ENCODE measurements at regions not wholly inside any gene's neighbourhood (a gene's known extent, or its start where the extent isn't known, plus 50 kb on each side); places are given as distances from the start of the nearest gene placed in this dataset.

- H3K27me3 ChIP-seq = no peaks in the 10 kb centered on the region
- no peaks in the 10 kb centered on the region for H3K36me3 ChIP-seq
- WGBS, 2 donors = 52 to 61% methylated on average over 4 of the region's 4 CpGs
- no peak for TF ChIP-seq CTCF (IDR thresholded peaks at IDR 0.05)
- no peak for TF ChIP-seq EP300 (IDR thresholded peaks at IDR 0.05)
- no peak for TF ChIP-seq POLR2AphosphoS5 (IDR thresholded peaks at IDR 0.05)
- TF ChIP-seq POLR2A (IDR thresholded peaks at IDR 0.05) = no peak
- no peak overlapping the region for H3K4me3 ChIP-seq
- no peak overlapping the region for H3K27ac ChIP-seq
- DNase-seq (no peak), ATAC-seq (ENCODE audit: low FRiP score in 2 of 2) (no peak)
- peaks cover 0 to 8% (median 0%) of the 10 kb centered on the region in 4 donors for H3K4me1 ChIP-seq
- no peaks in the 10 kb centered on the region for H3K9me3 ChIP-seq
These were observed 354.2 kb upstream of the IL12A start for GRCh38 chr3:159634483-159634882.

- ATAC-seq (ENCODE audit: low FRiP score in 2 of 2) = no peak
- H3K27ac ChIP-seq = no peak overlapping the region
- H3K36me3 ChIP-seq = no peaks in the 10 kb centered on the region
- H3K4me3 ChIP-seq = no peak overlapping the region
- H3K27me3 ChIP-seq = no peaks in the 10 kb centered on the region
- H3K9me3 ChIP-seq = no peaks in the 10 kb centered on the region
- H3K4me1 ChIP-seq = peaks cover 0 to 8% (median 0%) of the 10 kb centered on the region in 4 donors
- 64 to 92% methylated on average over 3 of the region's 3 CpGs for WGBS, 2 donors
- TF ChIP-seq POLR2A (IDR thresholded peaks at IDR 0.05) (no peak), CTCF (IDR thresholded peaks at IDR 0.05) (no peak), POLR2AphosphoS5 (IDR thresholded peaks at IDR 0.05) (no peak), EP300 (IDR thresholded peaks at IDR 0.05) (no peak)
- no peak for DNase-seq
These were observed 353.5 kb upstream of the IL12A start for GRCh38 chr3:159635047-159635641.

- no peak overlapping the region for H3K4me3 ChIP-seq
- H3K4me1 ChIP-seq = no peaks in the 10 kb centered on the region
- no peaks in the 10 kb centered on the region for H3K27me3 ChIP-seq
- WGBS, 2 donors = 75 to 88% methylated on average over 2 of the region's 2 CpGs
- no peak overlapping the region for H3K27ac ChIP-seq
- no peaks in the 10 kb centered on the region for H3K36me3 ChIP-seq
- no peak for ATAC-seq (ENCODE audit: low FRiP score in 2 of 2)
- H3K9me3 ChIP-seq = no peaks in the 10 kb centered on the region
- no peak for DNase-seq
- TF ChIP-seq CTCF (IDR thresholded peaks at IDR 0.05) (no peak), POLR2A (IDR thresholded peaks at IDR 0.05) (no peak), EP300 (IDR thresholded peaks at IDR 0.05) (no peak), POLR2AphosphoS5 (IDR thresholded peaks at IDR 0.05) (no peak)
These were observed 350.6 kb upstream of the IL12A start for GRCh38 chr3:159637883-159638542.

- Histone ChIP-seq H3K4me1 (no peaks in the 10 kb centered on the region), H3K9me3 (no peaks in the 10 kb centered on the region), H3K36me3 (no peaks in the 10 kb centered on the region), H3K27me3 (no peaks in the 10 kb centered on the region), H3K27ac (no peak overlapping the region), H3K4me3 (no peak overlapping the region)
- DNase-seq = no peak
- WGBS, 2 donors = 80 to 81% methylated on average over 4 of the region's 4 CpGs
- ATAC-seq (ENCODE audit: low FRiP score in 2 of 2) = no peak
- no peak for TF ChIP-seq EP300 (IDR thresholded peaks at IDR 0.05)
- TF ChIP-seq POLR2AphosphoS5 (IDR thresholded peaks at IDR 0.05) = no peak
- TF ChIP-seq CTCF (IDR thresholded peaks at IDR 0.05) = no peak
- TF ChIP-seq POLR2A (IDR thresholded peaks at IDR 0.05) = no peak
These were observed 348.4 kb upstream of the IL12A start for GRCh38 chr3:159640225-159640624.

GRCh38 chr3:159643406-159643805 lies 345.2 kb upstream of the IL12A start:
- Histone ChIP-seq H3K9me3 (no peaks in the 10 kb centered on the region), H3K4me1 (no peaks in the 10 kb centered on the region), H3K36me3 (no peaks in the 10 kb centered on the region), H3K4me3 (no peak overlapping the region), H3K27me3 (no peaks in the 10 kb centered on the region), H3K27ac (no peak overlapping the region)
- ATAC-seq (ENCODE audit: low FRiP score in 2 of 2) (no peak), DNase-seq (no peak)
- no peak for TF ChIP-seq POLR2AphosphoS5 (IDR thresholded peaks at IDR 0.05)
- no peak for TF ChIP-seq POLR2A (IDR thresholded peaks at IDR 0.05)
- TF ChIP-seq CTCF (IDR thresholded peaks at IDR 0.05) = no peak
- TF ChIP-seq EP300 (IDR thresholded peaks at IDR 0.05) = no peak
